LNCAP (cell line): ENCODE measurements at regions not wholly inside any gene's neighbourhood (a gene's known extent, or its start where the extent isn't known, plus 50 kb on each side); places are given as distances from the start of the nearest gene placed in this dataset.

Source experiments
- TF ChIP-seq, protein P1 (sequence below): fragments of 450-650 bp; IDR thresholded peaks from 2 replicates; pipeline ENCODE4 v1.5.1; 2017; ENCODE audit warnings: mild to moderate bottlenecking

DNA sequence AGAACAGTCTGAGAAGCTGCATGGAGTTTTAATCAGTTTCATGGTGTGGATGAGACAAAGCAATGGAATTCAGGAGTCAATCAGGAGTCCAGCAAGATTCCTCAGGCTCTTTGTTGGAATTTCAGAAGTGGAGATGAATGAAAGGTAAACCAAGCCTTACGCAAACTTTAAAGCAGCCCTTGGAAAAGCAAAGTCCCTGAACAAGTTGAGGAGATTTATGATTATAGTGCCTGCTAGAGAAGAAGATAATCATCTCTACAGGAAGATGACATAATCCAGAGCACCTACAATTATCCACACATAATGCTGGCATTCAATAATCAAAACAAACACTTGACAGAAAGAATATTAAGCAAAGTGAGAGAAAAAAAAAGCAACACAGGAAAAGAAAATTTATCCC, 1380.1 kb upstream of the NUDT12 start:
- TF ChIP-seq, protein P1, sequence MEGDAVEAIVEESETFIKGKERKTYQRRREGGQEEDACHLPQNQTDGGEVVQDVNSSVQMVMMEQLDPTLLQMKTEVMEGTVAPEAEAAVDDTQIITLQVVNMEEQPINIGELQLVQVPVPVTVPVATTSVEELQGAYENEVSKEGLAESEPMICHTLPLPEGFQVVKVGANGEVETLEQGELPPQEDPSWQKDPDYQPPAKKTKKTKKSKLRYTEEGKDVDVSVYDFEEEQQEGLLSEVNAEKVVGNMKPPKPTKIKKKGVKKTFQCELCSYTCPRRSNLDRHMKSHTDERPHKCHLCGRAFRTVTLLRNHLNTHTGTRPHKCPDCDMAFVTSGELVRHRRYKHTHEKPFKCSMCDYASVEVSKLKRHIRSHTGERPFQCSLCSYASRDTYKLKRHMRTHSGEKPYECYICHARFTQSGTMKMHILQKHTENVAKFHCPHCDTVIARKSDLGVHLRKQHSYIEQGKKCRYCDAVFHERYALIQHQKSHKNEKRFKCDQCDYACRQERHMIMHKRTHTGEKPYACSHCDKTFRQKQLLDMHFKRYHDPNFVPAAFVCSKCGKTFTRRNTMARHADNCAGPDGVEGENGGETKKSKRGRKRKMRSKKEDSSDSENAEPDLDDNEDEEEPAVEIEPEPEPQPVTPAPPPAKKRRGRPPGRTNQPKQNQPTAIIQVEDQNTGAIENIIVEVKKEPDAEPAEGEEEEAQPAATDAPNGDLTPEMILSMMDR: no peak

DNA sequence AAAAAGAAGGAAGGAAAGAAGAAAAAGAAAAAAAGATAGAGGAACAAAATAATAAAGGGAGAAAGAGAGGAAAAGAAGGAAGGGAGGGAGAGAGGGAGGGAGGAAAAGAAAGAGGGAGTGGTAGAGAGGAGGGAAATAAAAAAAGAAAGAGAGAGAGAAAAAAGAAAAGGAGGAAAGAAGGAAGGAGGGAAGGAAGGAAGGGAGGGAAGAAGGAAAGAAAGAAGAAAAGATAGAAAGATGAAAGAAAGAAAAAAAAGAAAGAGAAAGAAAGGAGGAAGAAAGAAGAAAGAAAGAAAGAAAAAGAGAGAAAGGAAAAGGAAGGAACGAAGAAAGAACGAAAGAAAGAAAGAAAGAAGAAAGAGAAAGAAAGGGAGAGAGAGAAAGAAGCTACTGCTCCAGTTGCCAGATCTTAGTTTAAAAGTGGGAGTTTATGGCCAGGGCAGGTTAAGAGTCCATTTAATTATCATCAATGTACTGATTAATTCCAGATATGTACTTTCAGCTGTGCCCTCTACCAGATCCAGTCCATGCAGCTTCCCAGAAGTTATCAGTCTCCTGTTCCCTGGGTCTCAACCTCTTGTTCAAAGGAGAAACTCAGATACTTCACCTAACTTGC, 1378.5 kb upstream of the NUDT12 start:
- TF ChIP-seq, protein P1: no peak

DNA sequence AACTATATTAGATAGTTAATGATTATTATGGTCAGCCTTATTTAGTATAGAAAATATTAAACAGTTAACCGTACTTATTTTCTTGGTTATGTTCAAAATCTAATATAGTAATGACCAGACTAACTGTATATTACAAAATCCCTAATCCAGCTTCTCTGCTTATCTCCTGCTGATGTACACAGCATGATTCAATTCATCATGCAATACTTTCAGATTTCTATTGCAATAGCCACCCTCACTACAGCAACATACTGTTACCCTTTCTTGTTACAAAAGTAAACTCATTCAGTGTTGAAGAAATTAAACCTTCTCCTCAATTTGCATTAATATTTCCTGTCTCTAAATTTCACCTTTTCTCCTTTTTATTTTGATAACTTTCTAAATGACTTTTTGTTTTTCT, 1375.0 kb upstream of the NUDT12 start:
- TF ChIP-seq, protein P1: no peak

DNA sequence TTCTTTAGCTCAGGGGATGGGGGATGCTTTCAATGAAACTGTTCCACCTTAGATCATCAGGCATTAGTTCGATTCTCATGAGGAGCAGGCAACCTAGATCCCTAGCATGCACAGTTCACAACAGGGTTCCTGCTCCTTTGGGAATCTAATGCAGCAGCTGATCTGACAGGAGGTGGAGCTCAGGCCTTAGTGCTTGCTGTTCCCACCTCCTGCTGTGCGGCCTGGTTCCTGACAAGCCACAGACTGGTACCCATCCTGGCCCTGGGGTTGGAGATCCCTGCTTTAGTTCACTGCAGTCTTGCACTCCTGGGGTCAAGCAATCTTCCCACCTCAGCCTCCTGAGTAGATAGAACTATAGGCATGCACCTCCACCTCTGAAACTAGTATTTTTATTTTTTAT, 1369.8 kb upstream of the NUDT12 start:
- TF ChIP-seq, protein P1: no peak

DNA sequence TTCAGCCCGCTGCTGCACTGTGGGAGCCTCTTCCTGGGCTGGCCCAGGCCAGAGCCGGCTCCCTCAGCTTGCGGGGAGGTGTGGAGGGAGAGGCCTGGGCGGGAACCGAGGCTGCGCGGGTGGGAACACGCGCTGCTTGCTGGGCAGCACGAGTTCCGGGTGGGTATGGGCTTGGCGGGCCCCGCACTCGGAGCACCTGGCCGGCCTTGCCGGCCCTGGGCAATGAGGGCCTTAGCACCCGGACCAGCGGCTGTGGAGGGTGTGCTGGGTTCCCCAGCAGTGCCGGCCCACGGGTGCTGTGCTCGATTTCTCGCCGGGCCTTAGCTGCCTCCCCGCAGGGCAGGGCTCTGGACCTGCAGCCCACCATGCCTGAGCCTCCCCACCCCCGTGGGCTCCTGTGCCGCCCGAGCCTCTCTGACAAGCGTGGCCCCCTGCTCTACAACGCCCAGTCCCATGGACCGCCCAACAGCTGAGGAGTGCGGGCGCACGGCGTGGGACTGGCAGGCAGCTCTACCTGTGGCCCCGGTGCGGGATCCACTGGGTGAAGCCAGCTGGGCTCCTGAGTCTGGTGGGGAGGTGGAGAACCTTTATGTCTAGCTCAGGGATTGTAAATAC, 1366.4 kb upstream of the NUDT12 start:
- TF ChIP-seq, protein P1: no peak

DNA sequence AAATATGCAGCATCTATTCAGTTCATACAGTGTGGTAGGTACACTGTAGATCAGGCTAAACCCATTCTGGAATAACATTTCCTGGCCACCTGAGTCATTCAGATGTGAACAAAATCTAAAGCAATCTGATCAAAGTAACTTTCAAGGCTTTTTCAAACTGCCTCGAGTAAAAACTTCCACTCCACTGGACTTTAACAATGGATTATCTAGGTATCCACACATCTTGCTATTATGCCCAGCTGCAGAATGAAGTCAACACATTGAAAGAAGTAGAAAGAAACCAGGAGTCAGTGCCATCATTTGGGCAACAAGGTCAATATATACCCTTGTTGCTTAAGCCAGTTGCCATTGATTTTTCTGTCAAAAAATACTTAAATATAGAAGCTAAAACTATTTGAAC, 1352.6 kb upstream of the NUDT12 start:
- TF ChIP-seq, protein P1: no peak

DNA sequence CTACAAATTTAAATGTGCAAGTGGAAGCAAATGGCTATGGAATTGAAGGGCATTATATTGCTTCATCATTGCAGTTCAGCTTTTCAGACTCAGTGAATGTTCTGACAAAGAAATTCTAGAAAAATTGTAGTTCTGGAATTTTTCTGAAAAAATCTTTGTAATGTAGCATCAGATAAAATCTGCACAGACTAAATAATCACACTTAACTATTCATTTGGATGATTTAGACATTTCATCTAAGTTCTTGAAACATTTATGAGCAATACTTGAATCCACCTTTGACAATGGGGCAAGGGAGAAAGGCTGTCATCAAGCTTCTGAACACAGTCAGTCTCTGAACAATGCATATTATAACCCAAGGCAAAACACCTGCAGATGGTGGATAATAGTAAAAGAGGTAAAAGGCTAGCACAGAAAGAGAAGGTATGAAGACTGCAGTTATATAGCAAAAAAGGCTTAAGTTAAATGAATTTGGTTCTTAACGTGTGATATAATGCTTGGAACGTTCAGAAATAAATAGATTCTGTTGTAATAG, 1352.0 kb upstream of the NUDT12 start:
- TF ChIP-seq, protein P1: no peak
